Testis (tissue), 2 donors: ENCODE measurements at regions not wholly inside any gene's neighbourhood (a gene's known extent, or its start where the extent isn't known, plus 50 kb on each side); places are given as distances from the start of the nearest gene placed in this dataset.

ENCODE experiments used
- DNase-seq: peaks from one replicate; pipeline ENCODE4 v3.0.0-alpha.2; 2019
- H3K27ac ChIP-seq, 2 donors: fragments of 200-600 bp; sonication (generic); one replicate each; pipeline ENCODE4 v1.5.1; 2019
- H3K27me3 ChIP-seq: fragments of 200-600 bp; sonication (generic); one replicate; pipeline ENCODE4 v1.5.1; 2019
- H3K36me3 ChIP-seq: fragments of 200-600 bp; sonication (generic); one replicate; pipeline ENCODE4 v1.5.1; 2017; ENCODE audit warnings: low read depth; ENCODE audit errors: missing control alignments
- H3K4me1 ChIP-seq: fragments of 200-600 bp; sonication (generic); one replicate; pipeline ENCODE4 v1.5.1; 2019
- H3K4me3 ChIP-seq, 2 donors: fragments of 200-600 bp; sonication (generic); one replicate each; pipeline ENCODE4 v1.5.1; 2017 to 2019
- H3K9me3 ChIP-seq: fragments of 200-600 bp; sonication (generic); one replicate; pipeline ENCODE4 v1.5.1; 2017
- POLR2A ChIP-seq: fragments of 450-650 bp; IDR thresholded peaks from one replicate; pipeline ENCODE4 v1.6.1; 2017; ENCODE audit warnings: antibody characterized with exemption, mild to moderate bottlenecking, moderate library complexity
- WGBS, 2 donors: methylation state at CpG; one replicate each; pipeline ENCODE4 v1.1.5; 2018; 5-methylcytosine and 5-hydroxymethylcytosine counted together
- intact Hi-C: fragments of 100-400 bp; cut with DNase I; formaldehyde crosslinking; loops from one replicate; pipeline ENCODE4 v1.15.1; 2023; ENCODE audit warnings: low total_unique reads
- TF ChIP-seq, protein P1 (sequence below), 3 experiments: fragments of 450-650 bp in 2 of 3; fragments of 200-600 bp in 1 of 3; sonication (generic) in 1 of 3; IDR thresholded peaks; one replicate each; pipeline ENCODE4 v1.5.1; 2016 to 2019; ENCODE audit warnings: antibody characterized with exemption in 3 of 3, mild to moderate bottlenecking in 2 of 3, moderate library complexity in 1 of 3

- Histone ChIP-seq H3K4me3 (no peak overlapping the region), H3K9me3 (no peaks in the 10 kb centered on the region), H3K27me3 (no peaks in the 10 kb centered on the region), H3K4me1 (peaks cover 20% of the 10 kb centered on the region), H3K27ac (no peak overlapping the region), H3K36me3 (no peaks in the 10 kb centered on the region)
- TF ChIP-seq, protein P1, sequence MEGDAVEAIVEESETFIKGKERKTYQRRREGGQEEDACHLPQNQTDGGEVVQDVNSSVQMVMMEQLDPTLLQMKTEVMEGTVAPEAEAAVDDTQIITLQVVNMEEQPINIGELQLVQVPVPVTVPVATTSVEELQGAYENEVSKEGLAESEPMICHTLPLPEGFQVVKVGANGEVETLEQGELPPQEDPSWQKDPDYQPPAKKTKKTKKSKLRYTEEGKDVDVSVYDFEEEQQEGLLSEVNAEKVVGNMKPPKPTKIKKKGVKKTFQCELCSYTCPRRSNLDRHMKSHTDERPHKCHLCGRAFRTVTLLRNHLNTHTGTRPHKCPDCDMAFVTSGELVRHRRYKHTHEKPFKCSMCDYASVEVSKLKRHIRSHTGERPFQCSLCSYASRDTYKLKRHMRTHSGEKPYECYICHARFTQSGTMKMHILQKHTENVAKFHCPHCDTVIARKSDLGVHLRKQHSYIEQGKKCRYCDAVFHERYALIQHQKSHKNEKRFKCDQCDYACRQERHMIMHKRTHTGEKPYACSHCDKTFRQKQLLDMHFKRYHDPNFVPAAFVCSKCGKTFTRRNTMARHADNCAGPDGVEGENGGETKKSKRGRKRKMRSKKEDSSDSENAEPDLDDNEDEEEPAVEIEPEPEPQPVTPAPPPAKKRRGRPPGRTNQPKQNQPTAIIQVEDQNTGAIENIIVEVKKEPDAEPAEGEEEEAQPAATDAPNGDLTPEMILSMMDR (IDR thresholded peaks at IDR 0.05), result no peak
- no peak for TF ChIP-seq POLR2A
- WGBS, 2 donors, result 80 to 89% methylated on average over 12 of the region's 12 CpGs
- intact Hi-C loops, result no loop called here
- DNase-seq, result no peak
Observed at GRCh38 chr15:100775581-100776185, 103.9 kb upstream of the ALDH1A3 start.

DNA sequence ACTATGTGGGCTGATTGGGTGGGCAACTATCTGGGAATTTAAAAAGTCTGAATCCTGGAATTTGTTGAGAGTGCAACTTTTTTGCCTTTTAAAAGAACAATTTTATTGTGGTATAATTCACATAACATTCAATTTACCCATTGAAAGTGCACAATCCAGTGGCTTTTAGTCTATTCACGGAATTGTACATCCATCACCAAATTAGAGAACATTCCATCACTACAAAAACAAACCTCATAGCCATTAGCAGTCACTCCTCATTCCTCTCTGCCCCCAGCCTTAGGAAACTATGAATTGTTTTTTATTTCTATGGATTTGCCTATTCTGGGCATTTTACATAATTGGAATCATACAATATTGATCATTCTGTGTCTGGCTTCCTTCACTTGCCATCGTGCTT lies 101.8 kb upstream of the ALDH1A3 start:
- no peak for TF ChIP-seq POLR2A
- TF ChIP-seq, protein P1 (IDR thresholded peaks at IDR 0.05), result no peak
- Histone ChIP-seq H3K27ac (no peak overlapping the region), H3K4me3 (no peak overlapping the region), H3K36me3 (no peaks in the 10 kb centered on the region), H3K27me3 (no peaks in the 10 kb centered on the region), H3K9me3 (no peaks in the 10 kb centered on the region), H3K4me1 (peaks cover 4% of the 10 kb centered on the region)
- no peak for DNase-seq
- WGBS, 2 donors, result 83 to 95% methylated on average over 2 of the region's 2 CpGs
- intact Hi-C loops, result no loop called here

DNA sequence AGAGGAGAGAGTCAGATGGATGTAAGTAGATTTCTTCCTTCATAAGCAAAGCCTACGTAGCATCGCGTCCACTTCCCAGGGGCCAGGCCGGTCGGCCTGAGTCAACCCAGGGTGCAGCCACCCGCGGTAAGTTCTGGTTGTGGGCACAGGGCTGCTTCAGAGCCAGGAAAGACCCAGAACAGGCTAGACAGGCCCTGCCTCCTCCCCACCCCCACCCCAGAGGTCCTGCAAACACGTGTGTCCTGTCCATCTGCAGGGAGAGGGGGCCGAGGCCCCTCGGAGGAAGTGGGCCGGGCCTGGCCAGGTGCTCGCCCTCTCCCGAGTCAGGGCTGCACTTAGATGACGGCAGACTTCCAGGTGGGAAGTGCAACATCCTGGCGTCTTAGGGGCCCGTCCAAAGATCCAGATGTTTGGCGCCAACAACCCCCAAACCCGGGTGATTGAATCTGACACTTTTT lies 100.8 kb upstream of the ALDH1A3 start:
- intact Hi-C loops, result no loop called here
- Histone ChIP-seq H3K9me3 (no peaks in the 10 kb centered on the region), H3K36me3 (no peaks in the 10 kb centered on the region), H3K4me3 (no peak overlapping the region), H3K27me3 (no peaks in the 10 kb centered on the region), H3K4me1 (no peaks in the 10 kb centered on the region), H3K27ac (no peak overlapping the region)
- TF ChIP-seq, protein P1 (IDR thresholded peaks at IDR 0.05), result no peak
- no peak for TF ChIP-seq POLR2A
- peak; percentile 7 for DNase-seq
- WGBS, 2 donors, result 69 to 74% methylated on average over 7 to 18 of the region's 18 CpGs

DNA sequence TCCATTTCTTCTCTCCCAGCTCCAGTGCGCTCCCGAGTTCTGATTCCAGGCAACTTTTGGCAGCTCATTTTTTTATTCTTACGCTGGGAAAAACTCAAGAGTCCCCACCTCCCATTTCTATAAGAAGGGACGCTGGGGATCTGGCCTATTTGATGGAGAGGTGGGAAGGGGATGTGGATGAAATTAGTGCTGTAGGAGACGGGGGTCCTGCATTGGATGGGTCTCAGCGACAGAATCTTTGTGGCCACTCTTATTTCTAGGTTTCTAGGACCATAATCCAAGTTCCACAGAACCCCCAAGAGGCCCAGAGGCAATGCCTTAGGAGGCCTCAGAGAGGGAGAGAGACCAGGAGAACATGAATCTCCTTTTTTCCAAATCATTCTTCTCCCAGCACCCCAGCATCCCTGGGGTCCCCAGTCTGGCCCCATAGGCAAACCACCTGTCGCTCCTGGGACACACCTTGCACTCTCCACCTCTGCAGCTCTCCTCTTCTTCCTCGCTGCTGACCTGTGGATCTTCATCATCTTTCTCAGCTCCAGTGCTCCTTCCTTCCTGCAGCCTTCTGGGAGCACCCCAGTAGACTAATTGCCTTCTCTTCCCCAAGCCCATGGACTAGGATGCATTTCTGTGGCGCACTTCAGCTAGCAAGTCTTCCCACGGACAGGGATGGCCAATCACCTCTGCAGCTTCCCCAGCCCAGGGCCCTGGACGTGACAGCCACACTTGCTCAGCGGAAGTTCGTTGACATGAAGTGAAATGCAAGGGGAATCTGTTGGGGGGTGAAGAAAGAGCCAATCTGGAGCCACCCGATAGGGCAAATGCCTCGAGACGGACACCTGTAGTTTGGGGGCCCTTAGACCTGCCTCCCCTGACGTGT lies 100.1 kb upstream of the ALDH1A3 start:
- WGBS, 2 donors, result 90% methylated on average over 17 of the region's 17 CpGs
- H3K27me3 ChIP-seq, result no peaks in the 10 kb centered on the region
- H3K4me3 ChIP-seq, result no peak overlapping the region
- H3K36me3 ChIP-seq, result no peaks in the 10 kb centered on the region
- intact Hi-C loops, result no loop called here
- no peaks in the 10 kb centered on the region for H3K4me1 ChIP-seq
- no peak overlapping the region for H3K27ac ChIP-seq
- TF ChIP-seq, protein P1 (IDR thresholded peaks at IDR 0.05), result no peak
- TF ChIP-seq POLR2A, result no peak
- H3K9me3 ChIP-seq, result no peaks in the 10 kb centered on the region
- DNase-seq, result peak; percentile 4
